AG04449 (cell line): ENCODE measurements at regions not wholly inside any gene's neighbourhood (a gene's known extent, or its start where the extent isn't known, plus 50 kb on each side); places are given as distances from the start of the nearest gene placed in this dataset.
"Not testable (repeated sequence)": the region's sequence is repeated elsewhere in the genome, so short reads cannot be mapped to it uniquely, and the experiment has no call there.

ENCODE experiments used
- CTCF ChIA-PET: fragments of 350-600 bp; formaldehyde crosslinking; extraction: SDS; loops from one replicate; lab custom pipeline; 2021; ENCODE audit warnings: antibody characterized with exemption; lab: Yijun Ruan, JAX
- POLR2A ChIA-PET: fragments of 400-600, 350-600 bp; formaldehyde crosslinking; extraction: SDS; loops from one replicate; lab custom pipeline; 2020; ENCODE audit warnings: antibody characterized with exemption, inconsistent platforms; lab: Yijun Ruan, JAX
- DNase-seq: peaks from one replicate; pipeline ENCODE4 v3.0.0-alpha.2; 2010; ENCODE audit warnings: low read depth, low spot score
- H3K4me3 ChIP-seq: 2 replicates; pipeline ENCODE4 v1.5.1; 2011; ENCODE audit warnings: low read depth, mild to moderate bottlenecking, control low read depth, low read length

DNA sequence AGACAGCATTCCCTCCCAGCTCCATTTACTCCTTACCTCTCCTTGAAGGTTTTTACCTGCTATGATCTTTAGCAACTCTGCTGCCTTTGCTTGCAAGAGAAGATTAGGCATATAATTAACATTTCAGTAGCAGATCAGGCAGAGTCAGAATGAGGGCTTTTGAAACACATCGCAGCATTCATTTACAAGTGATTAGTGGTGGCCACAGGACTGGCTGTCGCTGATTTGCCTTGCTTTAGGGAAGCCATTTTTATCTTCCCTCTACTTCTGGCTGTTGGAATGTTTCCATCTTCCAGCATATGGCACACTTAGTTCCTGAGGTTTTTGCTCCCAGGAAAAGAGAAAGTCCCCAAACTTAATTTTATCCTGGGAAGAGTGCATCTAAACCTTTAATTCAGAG lies 124.0 kb downstream of the SPATA31A6 start:
- H3K4me3 ChIP-seq, DNase-seq: not testable (repeated sequence)

DNA sequence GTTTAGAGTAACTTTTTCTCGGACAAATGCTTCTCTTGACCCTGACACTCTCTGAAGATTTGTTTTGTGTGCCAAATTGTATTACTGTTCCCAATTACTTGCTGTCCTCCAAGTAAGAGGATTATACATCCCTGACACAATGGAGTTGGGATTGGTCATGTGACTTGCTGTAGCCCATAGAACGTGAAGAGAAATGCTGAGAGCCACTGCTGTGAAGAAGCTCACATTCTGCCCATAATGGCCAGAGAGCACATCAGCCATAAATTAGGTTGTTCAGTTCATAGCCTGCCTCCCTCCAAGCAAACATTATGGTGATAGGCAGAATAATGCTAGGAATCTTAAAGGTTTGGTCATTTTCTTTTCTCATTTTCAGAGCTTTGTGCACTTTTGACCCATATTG lies 127.5 kb downstream of the SPATA31A6 start:
- DNase-seq, CTCF ChIA-PET, H3K4me3 ChIP-seq, POLR2A ChIA-PET: not testable (repeated sequence)

More for the DNA sequence above, 124.0 kb downstream of the SPATA31A6 start:
- CTCF ChIA-PET, POLR2A ChIA-PET: not testable (repeated sequence)

DNA sequence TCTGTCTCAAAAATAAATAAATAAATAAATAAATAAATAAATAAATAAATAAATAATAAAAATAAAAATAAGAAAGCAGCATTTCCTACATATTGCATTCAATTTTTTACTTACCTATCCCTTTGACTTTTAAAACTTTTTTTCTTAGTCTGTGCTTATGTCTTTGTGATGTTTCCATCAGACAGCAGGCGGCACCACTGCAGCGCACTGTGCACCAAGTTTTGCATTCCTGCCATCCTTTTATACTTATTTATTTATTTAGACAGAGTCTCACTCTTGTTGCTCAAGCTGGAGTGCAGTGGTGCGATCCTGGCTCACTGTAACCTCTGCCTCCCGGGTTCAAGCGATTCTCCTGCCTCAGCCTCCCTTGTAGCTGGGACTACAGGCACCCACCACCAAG lies 132.6 kb downstream of the SPATA31A6 start:
- CTCF ChIA-PET, DNase-seq, POLR2A ChIA-PET, H3K4me3 ChIP-seq: not testable (repeated sequence)

DNA sequence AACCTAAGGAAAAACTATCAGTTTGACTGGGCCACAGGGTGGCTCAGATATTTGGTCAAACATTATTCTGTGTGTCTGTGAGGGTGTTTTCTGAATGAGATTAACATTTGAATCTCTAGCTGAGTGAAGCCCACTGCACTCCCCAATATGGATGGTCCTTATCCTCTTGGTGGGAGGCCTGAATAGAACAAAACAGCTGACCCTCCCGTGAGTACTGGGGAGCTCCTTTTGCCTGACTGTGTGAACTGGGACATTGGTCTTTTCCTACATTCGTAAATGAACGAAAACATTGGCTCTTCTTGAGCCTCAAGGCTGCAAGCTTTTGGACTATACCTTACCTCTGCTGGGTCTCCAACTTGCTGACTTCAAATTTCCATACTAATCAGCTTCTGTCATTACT lies 134.2 kb downstream of the SPATA31A6 start:
- DNase-seq, CTCF ChIA-PET, H3K4me3 ChIP-seq, POLR2A ChIA-PET: not testable (repeated sequence)

DNA sequence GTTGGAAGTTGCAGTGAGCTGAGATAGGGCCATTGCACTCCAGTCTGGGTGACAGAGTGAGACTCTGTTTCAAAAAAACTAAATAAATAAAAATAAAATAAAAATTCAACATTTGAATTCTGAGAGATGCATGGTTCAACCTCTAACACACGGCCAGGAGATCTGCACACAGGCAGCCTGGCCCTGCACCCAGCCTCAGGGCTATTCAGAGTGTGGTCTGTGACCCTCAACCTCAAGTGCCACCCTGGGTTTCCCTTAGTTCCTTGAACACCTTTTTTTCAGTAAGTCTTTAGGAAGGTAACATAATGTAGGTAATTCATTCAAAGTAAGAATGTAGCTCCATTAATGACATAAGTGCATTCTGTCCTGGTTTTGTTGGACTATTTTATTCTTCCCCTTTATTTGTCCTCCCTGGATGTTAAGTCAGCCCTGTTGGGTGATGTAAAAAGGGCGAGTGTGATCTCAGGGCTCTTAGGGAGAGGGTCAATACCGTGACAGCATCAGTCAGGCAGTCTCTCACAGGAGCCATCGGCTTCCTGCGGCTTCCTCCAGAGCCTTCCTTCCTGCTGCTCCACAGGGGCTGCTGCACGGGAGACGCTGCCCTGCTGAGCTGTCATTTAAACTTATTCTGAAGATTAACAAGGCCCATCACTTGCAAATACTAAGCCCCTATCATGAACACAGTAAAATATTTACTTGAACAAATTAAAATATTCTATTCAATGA lies 139.8 kb downstream of the SPATA31A6 start:
- DNase-seq, CTCF ChIA-PET, POLR2A ChIA-PET, H3K4me3 ChIP-seq: not testable (repeated sequence)

DNA sequence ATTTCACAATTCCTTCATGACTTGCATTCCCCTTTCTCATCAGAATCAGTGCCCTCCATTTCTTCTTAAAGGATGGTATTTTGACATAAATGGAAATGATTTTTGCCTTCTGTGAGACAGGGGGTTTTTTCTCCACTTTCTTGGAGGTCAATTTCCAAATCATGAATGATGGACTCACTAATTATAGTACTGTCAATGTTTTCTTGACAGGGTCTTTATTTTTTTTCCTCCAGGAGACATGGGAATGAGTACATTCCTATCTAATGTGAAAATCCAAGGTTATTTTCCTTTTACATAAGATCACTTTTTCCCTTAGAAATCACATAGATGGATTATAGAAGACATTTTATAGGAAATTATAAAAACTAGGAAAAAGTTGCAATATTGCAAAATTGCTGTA lies 141.7 kb downstream of the SPATA31A6 start:
- CTCF ChIA-PET, POLR2A ChIA-PET, H3K4me3 ChIP-seq, DNase-seq: not testable (repeated sequence)

DNA sequence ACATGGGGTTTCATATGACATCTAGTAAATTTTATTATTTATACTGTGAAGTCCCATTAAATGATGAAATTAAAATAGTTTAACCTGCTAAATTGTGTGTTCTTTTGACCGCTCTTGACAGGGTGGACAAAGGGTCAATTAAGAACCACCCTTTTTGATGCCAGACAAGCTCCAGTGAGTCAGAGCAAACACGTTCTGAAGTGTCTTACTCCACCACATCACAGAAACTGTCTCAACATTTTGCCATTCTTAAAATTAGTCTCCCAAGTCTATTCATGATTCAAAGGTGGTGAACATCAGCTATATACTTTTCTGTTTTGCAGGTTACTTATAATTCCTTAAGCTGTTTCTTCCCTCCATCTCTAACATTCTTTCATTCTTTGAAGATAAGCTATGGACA lies 142.1 kb downstream of the SPATA31A6 start:
- CTCF ChIA-PET, H3K4me3 ChIP-seq, POLR2A ChIA-PET, DNase-seq: not testable (repeated sequence)

DNA sequence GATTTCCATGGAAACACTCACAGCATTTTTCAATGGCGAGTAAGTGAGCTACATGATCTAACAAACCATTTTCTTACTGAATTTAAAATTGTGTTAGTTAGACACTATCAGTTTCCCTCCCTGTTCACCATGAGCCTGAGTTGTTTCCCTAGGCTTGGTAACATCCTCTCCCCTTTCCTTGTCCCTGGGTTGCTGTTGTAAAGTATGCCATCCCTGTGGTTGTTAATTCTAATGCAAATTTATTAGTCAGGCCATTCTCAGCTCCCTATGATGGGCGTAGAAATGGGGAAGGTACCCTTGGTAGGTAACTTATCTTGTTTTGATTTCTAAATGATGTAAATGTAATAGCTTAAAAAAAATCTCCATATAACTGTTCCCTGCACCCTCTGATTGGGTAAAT lies 143.0 kb downstream of the SPATA31A6 start:
- POLR2A ChIA-PET, CTCF ChIA-PET, DNase-seq, H3K4me3 ChIP-seq: not testable (repeated sequence)

DNA sequence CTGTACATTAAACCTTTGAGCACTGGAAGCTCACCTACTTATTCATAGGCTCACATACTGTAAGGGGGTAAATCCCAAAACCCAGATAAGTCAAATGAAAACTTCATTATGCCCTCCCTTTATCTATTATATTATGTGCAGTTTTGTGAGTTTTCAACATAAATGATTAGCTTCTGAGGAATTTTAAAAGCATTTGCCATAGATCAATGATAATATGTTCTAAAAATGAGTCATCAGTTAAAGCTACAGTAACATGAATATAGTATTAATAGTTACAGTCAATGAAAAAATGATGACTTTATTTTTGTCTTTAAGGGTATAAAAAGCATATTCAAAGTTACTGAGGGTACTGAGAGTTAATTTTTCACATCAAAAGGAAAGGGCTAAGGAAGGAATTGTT lies 151.9 kb downstream of the SPATA31A6 start:
- DNase-seq, H3K4me3 ChIP-seq, POLR2A ChIA-PET, CTCF ChIA-PET: not testable (repeated sequence)

DNA sequence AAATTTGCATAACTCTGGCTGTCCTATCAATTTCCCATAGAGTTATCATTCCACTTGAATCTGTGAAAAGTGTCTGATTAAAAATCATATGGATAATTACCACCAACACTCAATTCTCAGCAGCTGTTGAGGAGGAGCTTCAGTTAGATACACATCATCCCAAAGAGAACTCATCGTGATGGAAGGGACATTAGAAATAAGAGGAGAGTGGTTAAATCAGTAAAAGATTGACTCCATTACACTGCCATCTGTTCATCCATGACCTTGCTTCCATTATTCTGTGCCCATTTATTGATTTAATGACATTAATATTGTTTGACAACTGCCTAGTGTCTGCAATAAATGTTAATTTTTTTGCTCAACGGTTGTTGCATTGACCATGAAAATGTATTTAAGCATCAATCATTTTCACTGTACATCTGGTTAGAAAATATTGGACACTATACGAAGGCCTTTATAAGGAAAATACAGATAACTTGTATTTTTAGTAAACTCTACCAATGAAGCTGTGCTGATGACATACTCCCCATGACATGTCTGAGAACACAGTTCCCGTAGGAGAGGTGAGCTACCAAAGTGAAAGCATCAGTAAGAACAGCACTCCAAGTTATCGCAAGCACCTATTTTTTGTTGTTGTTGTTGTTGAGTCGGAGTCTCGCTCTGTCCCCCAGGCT lies 152.7 kb downstream of the SPATA31A6 start:
- H3K4me3 ChIP-seq, DNase-seq, CTCF ChIA-PET, POLR2A ChIA-PET: not testable (repeated sequence)

DNA sequence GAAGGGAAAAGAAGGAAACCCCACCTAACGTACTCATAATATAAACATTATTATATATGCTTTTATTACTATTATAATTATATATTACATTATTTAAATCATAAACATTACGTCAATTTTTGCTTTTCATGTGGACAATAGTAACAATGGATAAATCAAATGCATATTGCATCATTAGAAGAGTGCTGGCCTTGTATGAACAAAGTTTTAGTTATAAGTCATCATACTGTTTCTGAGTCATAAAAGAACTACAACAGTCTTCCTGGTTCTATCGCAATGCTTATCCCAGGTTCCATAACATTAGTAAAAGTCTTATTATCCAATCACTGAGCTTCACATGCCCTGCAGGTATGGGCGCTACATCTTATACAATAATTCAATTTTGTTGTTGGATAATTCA lies 154.8 kb downstream of the SPATA31A6 start:
- CTCF ChIA-PET, H3K4me3 ChIP-seq, POLR2A ChIA-PET, DNase-seq: not testable (repeated sequence)

DNA sequence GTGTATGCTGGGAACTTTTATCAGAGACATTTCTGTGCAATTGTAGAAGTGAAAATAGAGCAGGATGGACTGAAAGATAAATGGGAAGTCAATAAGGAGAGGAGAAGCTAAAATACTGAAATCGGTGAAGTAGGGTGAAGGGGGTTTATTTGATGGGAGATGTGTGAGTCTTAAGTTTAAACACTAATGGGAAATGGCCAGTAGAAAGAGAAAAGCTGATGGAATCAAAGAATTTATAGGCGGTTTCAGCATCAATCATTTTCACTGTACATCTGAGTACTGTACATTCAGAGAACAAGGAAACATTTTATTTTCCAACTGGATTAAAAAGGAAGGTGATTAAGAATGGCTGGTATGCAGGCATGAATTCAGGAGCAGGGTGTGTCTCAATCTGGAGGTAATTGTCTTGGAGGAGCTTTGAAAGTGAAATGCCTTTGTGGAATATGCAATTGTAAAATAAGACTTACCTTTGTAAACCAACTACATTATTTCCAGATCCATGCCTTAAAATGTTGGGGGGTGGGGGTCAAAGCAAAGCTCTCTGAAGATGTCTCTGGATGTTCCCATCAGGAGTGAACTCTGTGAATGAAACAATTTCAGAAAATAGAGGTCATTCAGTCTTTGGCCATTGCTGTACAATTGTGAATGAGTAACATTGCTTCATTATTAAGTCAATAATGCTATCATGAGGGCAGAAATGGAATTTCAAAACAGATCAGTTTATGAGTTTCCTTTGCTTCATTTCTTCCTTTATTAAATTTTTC lies 156.4 kb downstream of the SPATA31A6 start:
- CTCF ChIA-PET, POLR2A ChIA-PET, H3K4me3 ChIP-seq, DNase-seq: not testable (repeated sequence)

DNA sequence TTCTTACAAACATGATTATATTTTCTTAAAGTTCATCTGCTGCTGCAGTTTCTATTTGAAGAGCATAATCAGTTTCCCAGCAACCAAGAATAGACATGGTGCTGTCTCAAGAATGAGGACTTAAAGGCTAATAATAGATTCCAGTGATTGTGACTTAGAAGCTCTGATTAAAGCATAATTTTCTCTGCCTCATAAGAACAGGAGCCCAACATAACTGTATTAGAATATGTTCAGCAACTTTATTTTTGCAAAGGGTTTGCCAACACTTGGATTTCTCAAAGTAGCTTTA lies 156.9 kb downstream of the SPATA31A6 start:
- H3K4me3 ChIP-seq, CTCF ChIA-PET, POLR2A ChIA-PET, DNase-seq: not testable (repeated sequence)

DNA sequence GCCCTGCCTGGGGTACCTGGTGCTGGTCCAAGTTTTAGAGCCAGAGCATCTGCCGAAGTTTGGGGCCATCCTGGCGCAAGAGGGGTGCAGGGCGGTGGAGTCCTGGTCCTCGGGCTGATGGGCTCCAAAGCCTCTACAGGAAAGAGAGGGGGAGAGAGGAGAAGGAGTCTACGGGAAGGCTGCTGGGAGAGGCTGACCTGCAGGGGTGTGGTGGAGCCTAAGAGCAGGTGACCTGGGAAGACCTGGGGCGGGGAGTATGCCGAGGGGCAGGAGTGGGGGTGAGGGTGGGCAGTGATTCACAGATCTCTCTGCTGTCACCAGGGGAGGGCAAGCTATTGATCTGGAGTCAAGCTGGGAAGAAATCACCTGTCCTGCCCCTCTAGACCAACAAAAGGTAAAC lies 158.4 kb downstream of the SPATA31A6 start:
- CTCF ChIA-PET, POLR2A ChIA-PET, DNase-seq, H3K4me3 ChIP-seq: not testable (repeated sequence)

DNA sequence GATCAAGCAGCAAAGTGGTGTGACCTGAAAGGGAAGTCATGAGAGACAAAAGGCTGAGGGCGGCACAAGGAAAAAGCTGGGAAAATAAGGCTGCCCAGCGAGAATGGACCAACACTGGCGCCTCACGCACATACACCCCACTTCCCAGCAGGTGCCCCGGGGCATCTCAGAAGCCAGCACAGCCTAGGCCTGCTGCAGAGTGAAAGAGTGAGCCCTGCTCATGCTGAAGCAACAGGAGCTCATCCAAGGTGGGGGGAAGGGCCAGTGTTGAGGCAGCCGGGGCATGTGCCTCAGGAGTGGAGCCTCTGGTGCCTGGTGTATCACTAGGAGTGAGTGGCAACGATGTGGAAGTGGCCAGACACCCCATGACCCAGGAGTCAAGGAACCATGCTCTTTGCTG lies 158.8 kb downstream of the SPATA31A6 start:
- H3K4me3 ChIP-seq, DNase-seq, POLR2A ChIA-PET, CTCF ChIA-PET: not testable (repeated sequence)

DNA sequence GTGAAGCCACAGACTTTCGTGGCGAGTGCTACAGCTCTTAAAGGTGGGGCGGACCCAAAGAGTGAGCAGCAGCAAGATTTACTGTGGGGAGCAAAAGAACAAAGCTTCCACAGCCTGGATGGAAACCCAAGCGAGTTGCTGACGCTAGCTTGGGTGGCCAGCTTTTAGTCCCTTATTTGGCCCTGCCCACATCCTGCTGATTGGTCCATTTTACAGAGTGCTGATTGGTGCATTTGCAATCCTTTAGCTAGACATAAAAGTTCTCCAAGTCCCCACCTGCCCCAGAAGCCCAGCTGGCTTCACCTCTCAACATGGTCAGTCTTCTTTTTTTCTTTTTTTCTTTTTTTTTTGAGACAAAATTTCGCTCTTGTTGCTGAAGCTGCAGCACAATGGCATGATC lies 161.0 kb downstream of the SPATA31A6 start:
- POLR2A ChIA-PET, CTCF ChIA-PET, H3K4me3 ChIP-seq, DNase-seq: not testable (repeated sequence)

DNA sequence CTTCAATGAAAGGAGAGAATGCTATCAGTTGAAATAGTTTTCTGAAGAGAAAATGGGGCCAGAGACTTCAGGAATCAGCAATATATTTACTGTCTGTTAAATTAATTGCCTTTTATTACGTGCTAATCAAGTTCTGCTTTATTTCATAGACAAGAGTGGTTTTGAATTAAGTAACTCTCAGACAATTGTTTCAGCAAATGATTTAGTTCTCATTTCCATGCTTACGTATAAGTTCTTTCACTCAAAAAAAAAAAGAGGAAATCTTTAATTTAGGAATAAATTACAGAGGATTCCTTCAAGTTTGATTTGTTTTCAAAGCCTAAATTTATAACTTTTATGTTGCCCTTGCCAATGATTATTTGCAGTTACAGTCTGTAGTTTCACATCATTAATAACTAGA lies 163.5 kb downstream of the SPATA31A6 start:
- DNase-seq, CTCF ChIA-PET, H3K4me3 ChIP-seq, POLR2A ChIA-PET: not testable (repeated sequence)
